Smooth muscle cell (in vitro differentiated cells): ENCODE measurements at regions not wholly inside any gene's neighbourhood (a gene's known extent, or its start where the extent isn't known, plus 50 kb on each side); places are given as distances from the start of the nearest gene placed in this dataset.

Experiments used
- DNase-seq: peaks from one replicate; lab custom pipeline; 2025; ENCODE audit not compliant: unreplicated experiment; lab: John Stamatoyannopoulos, UW
- H2AFZ ChIP-seq: fragments of 200-600 bp; sonication (generic); 2 replicates; pipeline ENCODE4 v1.6.0; 2016; ENCODE audit warnings: antibody characterized with exemption, low read depth, mild to moderate bottlenecking
- H3F3A ChIP-seq: fragments of 200-600 bp; sonication (generic); 2 replicates; pipeline ENCODE4 v1.6.0; 2017; ENCODE audit warnings: antibody characterized with exemption, low read depth
- H3K27ac ChIP-seq: fragments of 200-600 bp; sonication (generic); 2 replicates; pipeline ENCODE4 v1.5.1; 2016; ENCODE audit warnings: low read depth, mild to moderate bottlenecking
- H3K27me3 ChIP-seq: fragments of 200-600 bp; sonication (generic); 2 replicates; pipeline ENCODE4 v1.6.1; 2016; ENCODE audit warnings: low read depth, mild to moderate bottlenecking
- H3K36me3 ChIP-seq: fragments of 200-600 bp; sonication (generic); 2 replicates; pipeline ENCODE4 v1.5.1; 2016; ENCODE audit warnings: low read depth
- H3K4me1 ChIP-seq: fragments of 200-600 bp; sonication (generic); 2 replicates; pipeline ENCODE4 v1.5.1; 2016; ENCODE audit warnings: low read depth
- H3K4me2 ChIP-seq: fragments of 200-600 bp; sonication (generic); 2 replicates; pipeline ENCODE4 v1.6.0; 2016; ENCODE audit warnings: mild to moderate bottlenecking
- H3K4me3 ChIP-seq: fragments of 200-600 bp; sonication (generic); 2 replicates; pipeline ENCODE4 v1.5.1; 2016; ENCODE audit warnings: mild to moderate bottlenecking
- H3K79me2 ChIP-seq: fragments of 200-600 bp; sonication (generic); 2 replicates; pipeline ENCODE4 v1.6.0; 2016; ENCODE audit warnings: low read depth, mild to moderate bottlenecking
- H3K9ac ChIP-seq: fragments of 200-600 bp; sonication (generic); 2 replicates; pipeline ENCODE4 v1.6.0; 2016; ENCODE audit warnings: low read depth
- H3K9me3 ChIP-seq: fragments of 200-600 bp; sonication (generic); replicated peaks from 2 replicates; pipeline ENCODE4 v1.5.1; 2016; ENCODE audit warnings: low read depth
- H4K20me1 ChIP-seq: fragments of 200-600 bp; sonication (generic); 2 replicates; pipeline ENCODE4 v1.6.0; 2016; ENCODE audit warnings: low read depth
- WGBS: methylation state at CpG from one replicate; pipeline ENCODE4 v1.1.7; 2016; ENCODE audit warnings: low lambda C conversion rate; 5-methylcytosine and 5-hydroxymethylcytosine counted together
- TF ChIP-seq, protein P1 (sequence below): fragments of 200-600 bp; sonication (generic); IDR thresholded peaks from 2 replicates; pipeline ENCODE4 v1.5.1; 2017; ENCODE audit warnings: borderline replicate concordance, mild to moderate bottlenecking, antibody characterized with exemption; ENCODE audit not compliant: insufficient read depth, poor library complexity, severe bottlenecking

DNA sequence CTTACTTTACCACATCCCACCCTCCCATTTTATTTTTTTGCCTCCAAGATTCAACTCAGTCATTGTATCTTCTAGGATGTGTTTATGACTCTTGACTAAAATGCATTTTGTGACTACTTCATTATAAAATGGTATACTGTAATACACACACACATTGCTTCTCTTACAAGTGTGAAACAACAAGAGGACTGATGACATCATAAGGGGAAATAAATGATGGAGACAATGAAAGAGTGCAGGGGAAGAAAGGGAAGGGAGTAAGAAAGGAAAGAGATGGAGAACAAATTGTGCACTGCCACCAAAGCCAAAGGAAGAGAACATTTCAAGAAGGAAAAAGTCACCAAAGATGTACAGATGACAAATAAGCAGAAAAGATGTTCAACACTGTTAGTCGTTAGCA lies 102.6 kb downstream of the CD164 start:
- TF ChIP-seq, protein P1, sequence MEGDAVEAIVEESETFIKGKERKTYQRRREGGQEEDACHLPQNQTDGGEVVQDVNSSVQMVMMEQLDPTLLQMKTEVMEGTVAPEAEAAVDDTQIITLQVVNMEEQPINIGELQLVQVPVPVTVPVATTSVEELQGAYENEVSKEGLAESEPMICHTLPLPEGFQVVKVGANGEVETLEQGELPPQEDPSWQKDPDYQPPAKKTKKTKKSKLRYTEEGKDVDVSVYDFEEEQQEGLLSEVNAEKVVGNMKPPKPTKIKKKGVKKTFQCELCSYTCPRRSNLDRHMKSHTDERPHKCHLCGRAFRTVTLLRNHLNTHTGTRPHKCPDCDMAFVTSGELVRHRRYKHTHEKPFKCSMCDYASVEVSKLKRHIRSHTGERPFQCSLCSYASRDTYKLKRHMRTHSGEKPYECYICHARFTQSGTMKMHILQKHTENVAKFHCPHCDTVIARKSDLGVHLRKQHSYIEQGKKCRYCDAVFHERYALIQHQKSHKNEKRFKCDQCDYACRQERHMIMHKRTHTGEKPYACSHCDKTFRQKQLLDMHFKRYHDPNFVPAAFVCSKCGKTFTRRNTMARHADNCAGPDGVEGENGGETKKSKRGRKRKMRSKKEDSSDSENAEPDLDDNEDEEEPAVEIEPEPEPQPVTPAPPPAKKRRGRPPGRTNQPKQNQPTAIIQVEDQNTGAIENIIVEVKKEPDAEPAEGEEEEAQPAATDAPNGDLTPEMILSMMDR, result no peak
- Histone ChIP-seq H3K4me1 (no peaks in the 10 kb centered on the region), H3K36me3 (no peaks in the 10 kb centered on the region), H3K4me3 (no peak overlapping the region), H4K20me1 (no peaks in the 10 kb centered on the region), H3K79me2 (no peaks in the 10 kb centered on the region), H3K9me3 (no peaks in the 10 kb centered on the region), H3F3A (no peaks in the 10 kb centered on the region), H3K9ac (no peak overlapping the region), H3K4me2 (no peak overlapping the region), H2AFZ (no peak overlapping the region), H3K27ac (no peak overlapping the region), H3K27me3 (no peaks in the 10 kb centered on the region)
- DNase-seq, result no peak
- WGBS, result 92% methylated on average over 1 of the region's 1 CpG

GRCh38 chr6:109271622-109272021 lies 110.6 kb downstream of the CD164 start:
- H3K27ac ChIP-seq, result no peak overlapping the region
- no peaks in the 10 kb centered on the region for H3F3A ChIP-seq
- no peaks in the 10 kb centered on the region for H3K36me3 ChIP-seq
- no peaks in the 10 kb centered on the region for H3K27me3 ChIP-seq
- 68% methylated on average over 2 of the region's 2 CpGs for WGBS
- no peak overlapping the region for H2AFZ ChIP-seq
- H3K9ac ChIP-seq, result no peak overlapping the region
- H3K4me1 ChIP-seq, result no peaks in the 10 kb centered on the region
- no peaks in the 10 kb centered on the region for H3K9me3 ChIP-seq
- no peak overlapping the region for H3K4me3 ChIP-seq
- H4K20me1 ChIP-seq, result no peaks in the 10 kb centered on the region
- TF ChIP-seq, protein P1, result no peak
- no peak overlapping the region for H3K4me2 ChIP-seq
- no peak for DNase-seq
- H3K79me2 ChIP-seq, result no peaks in the 10 kb centered on the region

- Histone ChIP-seq H3K36me3 (no peaks in the 10 kb centered on the region), H2AFZ (no peak overlapping the region), H4K20me1 (no peaks in the 10 kb centered on the region), H3K27ac (no peak overlapping the region), H3K9me3 (no peaks in the 10 kb centered on the region), H3K4me2 (no peak overlapping the region), H3K27me3 (no peaks in the 10 kb centered on the region), H3K4me1 (no peaks in the 10 kb centered on the region), H3K9ac (no peak overlapping the region), H3K4me3 (no peak overlapping the region), H3F3A (no peaks in the 10 kb centered on the region), H3K79me2 (no peaks in the 10 kb centered on the region)
- WGBS, result 88% methylated on average over 1 of the region's 1 CpG
- TF ChIP-seq, protein P1, result no peak
- no peak for DNase-seq
These were observed 112.2 kb downstream of the CD164 start for GRCh38 chr6:109269953-109270517.

GRCh38 chr6:109269057-109269456 lies 113.2 kb downstream of the CD164 start:
- Histone ChIP-seq H3K4me2 (no peak overlapping the region), H3K4me3 (no peak overlapping the region), H3K4me1 (no peaks in the 10 kb centered on the region), H3F3A (no peaks in the 10 kb centered on the region), H3K79me2 (no peaks in the 10 kb centered on the region), H3K9ac (no peak overlapping the region), H3K27me3 (no peaks in the 10 kb centered on the region), H2AFZ (no peak overlapping the region), H3K27ac (no peak overlapping the region), H3K9me3 (no peaks in the 10 kb centered on the region), H3K36me3 (no peaks in the 10 kb centered on the region), H4K20me1 (no peaks in the 10 kb centered on the region)
- WGBS, result 90% methylated on average over 7 of the region's 7 CpGs
- no peak for DNase-seq
- TF ChIP-seq, protein P1, result no peak
